Skin epidermis (tissue), 12 donors: ENCODE measurements at regions not wholly inside any gene's neighbourhood (a gene's known extent, or its start where the extent isn't known, plus 50 kb on each side); places are given as distances from the start of the nearest gene placed in this dataset.
"Not testable (repeated sequence)": the region's sequence is repeated elsewhere in the genome, so short reads cannot be mapped to it uniquely, and the experiment has no call there.

ENCODE experiments used
- H3K27ac ChIP-seq, 21 experiments: fragments of 200-600 bp; sonication (generic) in 11 of 21; one replicate each; pipeline ENCODE4 v1.5.0; 2020; ENCODE audit warnings: mild to moderate bottlenecking in 3 of 21, inconsistent platforms in 2 of 21, moderate library complexity in 2 of 21
- H3K4me3 ChIP-seq, 7 experiments: fragments of 200-600 bp; sonication (generic) in 2 of 7; one replicate each; pipeline ENCODE4 v1.5.0; 2020; ENCODE audit warnings: inconsistent platforms in 2 of 7, mild to moderate bottlenecking in 2 of 7, moderate library complexity in 1 of 7

GRCh38 chr12:91741932-91742331 is 403.7 kb downstream of the BTG1 start:
- Histone ChIP-seq H3K4me3 (no peak overlapping the region), H3K27ac (no peak overlapping the region)

GRCh38 chr12:91733846-91734245 is 411.8 kb downstream of the BTG1 start:
- not testable (repeated sequence) for H3K4me3 ChIP-seq
- peak overlapping the region in 2 of 21 experiments; percentile 17 to 26 for H3K27ac ChIP-seq

GRCh38 chr12:91732086-91732485 is 413.6 kb downstream of the BTG1 start:
- H3K27ac ChIP-seq = no peak overlapping the region
- no peak overlapping the region for H3K4me3 ChIP-seq

GRCh38 chr12:91729543-91729942 is 416.1 kb downstream of the BTG1 start:
- H3K4me3 ChIP-seq = no peak overlapping the region
- H3K27ac ChIP-seq = no peak overlapping the region

- no peak overlapping the region for H3K4me3 ChIP-seq
- H3K27ac ChIP-seq = no peak overlapping the region
Observed at GRCh38 chr12:91723191-91723590, 422.5 kb downstream of the BTG1 start.

GRCh38 chr12:91722072-91722471 is 423.6 kb downstream of the BTG1 start:
- Histone ChIP-seq H3K27ac (no peak overlapping the region), H3K4me3 (no peak overlapping the region)

- Histone ChIP-seq H3K4me3 (no peak overlapping the region), H3K27ac (no peak overlapping the region)
Observed at GRCh38 chr12:91721023-91721422, 424.6 kb downstream of the BTG1 start.

- Histone ChIP-seq H3K4me3 (no peak overlapping the region), H3K27ac (no peak overlapping the region)
Observed at GRCh38 chr12:91718326-91718725, 427.3 kb downstream of the BTG1 start.

GRCh38 chr12:91717804-91718203 is 427.8 kb downstream of the BTG1 start:
- Histone ChIP-seq H3K27ac (no peak overlapping the region), H3K4me3 (no peak overlapping the region)

GRCh38 chr12:91711925-91712324 is 433.7 kb downstream of the BTG1 start:
- not testable (repeated sequence) for H3K4me3 ChIP-seq, H3K27ac ChIP-seq

GRCh38 chr12:91706466-91706865 is 439.2 kb downstream of the BTG1 start:
- Histone ChIP-seq H3K4me3 (no peak overlapping the region), H3K27ac (no peak overlapping the region)

GRCh38 chr12:91704446-91704845 is 441.2 kb downstream of the BTG1 start:
- Histone ChIP-seq H3K4me3 (no peak overlapping the region), H3K27ac (no peak overlapping the region)

GRCh38 chr12:91703491-91704283 is 442.0 kb downstream of the BTG1 start:
- no peak overlapping the region for H3K4me3 ChIP-seq
- no peak overlapping the region for H3K27ac ChIP-seq

- Histone ChIP-seq H3K4me3 (no peak overlapping the region), H3K27ac (no peak overlapping the region)
Observed at GRCh38 chr12:91702843-91703425, 442.7 kb downstream of the BTG1 start.

- no peak overlapping the region for H3K27ac ChIP-seq
- no peak overlapping the region for H3K4me3 ChIP-seq
Observed at GRCh38 chr12:91695964-91696363, 449.7 kb downstream of the BTG1 start.

GRCh38 chr12:91695406-91695805 is 450.2 kb downstream of the BTG1 start:
- not testable (repeated sequence) for H3K27ac ChIP-seq, H3K4me3 ChIP-seq

- Histone ChIP-seq H3K27ac (no peak overlapping the region), H3K4me3 (no peak overlapping the region)
Observed at GRCh38 chr12:91690531-91690930, 455.1 kb downstream of the BTG1 start.

GRCh38 chr12:91687052-91688017 is 458.3 kb downstream of the BTG1 start:
- no peak overlapping the region for H3K27ac ChIP-seq
- no peak overlapping the region for H3K4me3 ChIP-seq

- H3K27ac ChIP-seq = no peak overlapping the region
Observed at GRCh38 chr12:91685917-91686316, 459.7 kb downstream of the BTG1 start.

GRCh38 chr12:91681751-91682150 is 463.9 kb downstream of the BTG1 start:
- no peak overlapping the region for H3K4me3 ChIP-seq
- no peak overlapping the region for H3K27ac ChIP-seq

More at GRCh38 chr12:91685917-91686316, 459.7 kb downstream of the BTG1 start:
- no peak overlapping the region for H3K4me3 ChIP-seq
